LNCaP clone FGC (cell line): ENCODE measurements at regions not wholly inside any gene's neighbourhood (a gene's known extent, or its start where the extent isn't known, plus 50 kb on each side); places are given as distances from the start of the nearest gene placed in this dataset.
"Not testable (repeated sequence)": the region's sequence is repeated elsewhere in the genome, so short reads cannot be mapped to it uniquely, and the experiment has no call there.

Source experiments
- DNase-seq: peaks from one replicate; pipeline ENCODE4 v3.0.0-alpha.2; 2011; ENCODE audit warnings: low read depth
- H3K4me3 ChIP-seq: 2 replicates; pipeline ENCODE4 v1.5.1; 2011; ENCODE audit warnings: mild to moderate bottlenecking, low read depth, low read length, control low read depth
- CTCF ChIP-seq: IDR thresholded peaks from 2 replicates; pipeline ENCODE4 v1.5.1; 2012; ENCODE audit warnings: mild to moderate bottlenecking; ENCODE audit not compliant: control insufficient read depth, insufficient read depth; ENCODE audit errors: extremely low read depth

GRCh38 chr13:39929583-39929982 lies 274.1 kb downstream of the COG6 start:
- no peak overlapping the region for H3K4me3 ChIP-seq
- TF ChIP-seq CTCF: no peak
- DNase-seq: no peak

DNA sequence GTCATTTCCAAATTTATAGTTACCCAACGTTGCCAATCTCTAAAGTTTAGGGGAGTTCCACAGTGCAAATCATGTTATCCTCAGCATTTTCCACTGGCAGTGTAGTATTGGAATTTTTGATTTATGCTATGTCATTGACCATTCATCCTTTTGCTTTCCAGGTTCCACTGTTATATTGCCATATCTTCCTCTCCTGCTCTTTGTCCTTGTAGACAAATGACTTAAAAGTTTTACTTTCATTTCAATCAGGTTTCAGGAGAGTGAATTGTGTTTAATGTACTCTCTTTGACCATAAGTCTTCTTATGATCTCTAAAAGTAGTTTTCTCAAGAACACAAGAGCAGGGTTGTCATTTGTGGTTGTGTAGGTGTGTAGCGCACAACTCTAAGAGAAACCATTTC lies 274.6 kb downstream of the COG6 start:
- DNase-seq: no peak
- no peak overlapping the region for H3K4me3 ChIP-seq
- TF ChIP-seq CTCF: no peak

GRCh38 chr13:39930544-39931444 lies 275.3 kb downstream of the COG6 start:
- H3K4me3 ChIP-seq: no peak overlapping the region
- no peak for DNase-seq
- TF ChIP-seq CTCF: no peak

DNA sequence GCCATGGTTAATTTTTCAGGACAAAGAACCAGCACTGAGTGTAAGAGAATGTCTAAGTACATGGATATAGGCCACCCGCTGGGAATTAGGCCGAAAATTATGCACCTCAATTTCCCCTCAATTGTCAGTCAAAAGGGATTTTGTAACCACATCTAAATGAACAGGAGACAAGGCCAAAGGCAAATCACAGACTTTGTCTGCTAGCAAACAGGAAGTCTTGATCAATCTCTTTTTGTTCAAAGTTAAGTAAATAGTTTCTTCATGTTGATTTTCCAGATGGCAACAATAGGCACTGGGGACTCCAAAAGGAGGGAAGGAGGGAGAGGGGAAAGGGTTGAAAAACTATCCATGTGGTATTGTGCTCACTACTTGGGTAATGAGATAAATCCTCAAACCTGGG lies 276.0 kb downstream of the COG6 start:
- TF ChIP-seq CTCF: no peak
- H3K4me3 ChIP-seq: no peak overlapping the region
- DNase-seq: no peak

- not testable (repeated sequence) for H3K4me3 ChIP-seq, DNase-seq
Observed at GRCh38 chr13:39932514-39932913, 277.1 kb downstream of the COG6 start.

DNA sequence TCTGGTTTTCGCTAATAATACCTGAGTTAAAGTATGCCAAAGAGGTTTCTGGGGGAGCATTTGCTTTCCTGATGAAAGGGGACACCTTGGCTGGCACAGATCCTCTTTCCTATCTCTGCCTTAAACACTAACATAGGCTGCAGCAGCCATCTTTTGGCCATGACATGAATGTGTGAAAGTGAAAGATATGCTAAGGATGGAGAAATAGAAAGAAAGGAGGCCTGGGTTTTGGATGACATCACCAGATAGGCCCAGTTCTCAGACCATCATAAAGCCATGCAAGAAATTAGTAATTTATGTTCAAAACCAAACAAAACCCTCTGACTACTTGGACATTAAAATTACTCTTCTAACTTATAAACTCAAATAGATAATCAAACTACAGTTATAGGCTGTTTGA lies 279.7 kb downstream of the COG6 start:
- no peak overlapping the region for H3K4me3 ChIP-seq
- no peak for TF ChIP-seq CTCF
- no peak for DNase-seq

DNA sequence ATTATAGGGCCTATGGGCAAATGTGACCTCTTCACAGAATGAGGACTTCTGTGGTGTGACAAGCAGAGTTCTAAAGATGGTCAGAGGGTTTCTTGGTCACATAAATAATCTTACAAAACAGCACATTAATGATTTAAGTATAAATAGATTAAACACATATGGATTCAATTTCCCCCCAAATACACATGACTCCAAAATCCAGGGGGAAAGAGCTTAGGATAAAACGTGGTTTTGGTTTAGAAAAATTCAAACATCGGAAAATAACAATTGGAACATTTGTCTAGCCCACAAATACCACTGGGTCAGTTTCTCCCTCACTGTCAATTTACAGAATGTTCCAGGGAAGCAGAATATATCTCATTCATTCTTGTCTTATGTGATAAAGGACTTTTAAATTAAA lies 283.1 kb downstream of the COG6 start:
- H3K4me3 ChIP-seq: no peak overlapping the region
- no peak for TF ChIP-seq CTCF
- DNase-seq: no peak
